OCI-LY1 (cell line): ENCODE measurements at regions not wholly inside any gene's neighbourhood (a gene's known extent, or its start where the extent isn't known, plus 50 kb on each side); places are given as distances from the start of the nearest gene placed in this dataset.

Experiments used
- CTCF ChIP-seq: fragments of 200-600 bp; sonication (generic), shearing (Covaris generic); IDR thresholded peaks from 2 replicates; pipeline ENCODE4 v1.5.1; 2017; ENCODE audit warnings: mild to moderate bottlenecking, antibody characterized with exemption, low read length, moderate library complexity, mixed read lengths
- EZH2 ChIP-seq: fragments of 200-600 bp; sonication (generic), shearing (Covaris generic); IDR thresholded peaks from 2 replicates; pipeline ENCODE4 v1.8.0; 2017; ENCODE audit warnings: borderline replicate concordance, mixed run types, mild to moderate bottlenecking, antibody characterized with exemption, low read length, moderate library complexity, mixed read lengths

- no peak for TF ChIP-seq CTCF
- TF ChIP-seq EZH2 = no peak
Measured at GRCh38 chr2:7841751-7842150, 840.1 kb upstream of the ID2 start.
